Spleen (tissue), 7 donors: ENCODE measurements at regions not wholly inside any gene's neighbourhood (a gene's known extent, or its start where the extent isn't known, plus 50 kb on each side); places are given as distances from the start of the nearest gene placed in this dataset.

Source experiments
- POLR2A ChIP-seq, 3 donors: fragments of 450-650 bp; IDR thresholded peaks; one replicate each; pipeline ENCODE4 v1.5.1; 2017; ENCODE audit warnings: antibody characterized with exemption in 3 of 3, mild to moderate bottlenecking in 1 of 3
- TF ChIP-seq, protein P1 (sequence below), 11 experiments: fragments of 200-600 bp in 7 of 11; fragments of 450-650 bp in 4 of 11; sonication (generic) in 4 of 11; IDR thresholded peaks in 8 of 11; conservative IDR thresholded peaks in 3 of 11; 1 replicate in 7 of 11; 2 replicates in 4 of 11; pipeline versions ENCODE4 v1.4.0 to v1.8.0; 2016 to 2021; ENCODE audit warnings: antibody characterized with exemption in 11 of 11, inconsistent platforms in 4 of 11, mild to moderate bottlenecking in 1 of 11
- donor health status: DM: no; HTN: no; CAD: no; lungs with moderate emphysema.
- donor health status: DM: no; HTN: no; CAD: no.
- donor health status: DM: no; HTN: no; CAD: no.

DNA sequence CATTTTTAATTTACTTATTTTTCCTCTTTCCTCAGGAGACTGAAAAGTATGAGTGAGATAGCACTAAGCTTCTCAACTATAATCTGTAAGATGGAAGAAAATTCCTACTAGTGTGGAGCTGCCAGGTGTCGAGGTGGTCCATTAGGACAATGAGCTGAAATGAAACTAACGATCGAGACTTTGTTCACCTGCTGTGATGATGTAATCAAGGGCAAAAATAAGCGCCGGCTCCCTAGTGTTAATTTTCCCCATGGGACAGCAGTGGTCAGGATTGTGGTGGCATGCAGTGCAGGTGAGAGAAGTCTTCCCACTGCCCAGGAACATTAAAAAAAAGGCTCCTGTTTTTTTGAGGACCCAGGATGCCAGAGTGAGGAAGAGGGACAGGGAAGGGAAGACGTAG lies 859.1 kb upstream of the GCFC2 start:
- TF ChIP-seq POLR2A (IDR thresholded peaks at IDR 0.05), result no peak
- TF ChIP-seq, protein P1, sequence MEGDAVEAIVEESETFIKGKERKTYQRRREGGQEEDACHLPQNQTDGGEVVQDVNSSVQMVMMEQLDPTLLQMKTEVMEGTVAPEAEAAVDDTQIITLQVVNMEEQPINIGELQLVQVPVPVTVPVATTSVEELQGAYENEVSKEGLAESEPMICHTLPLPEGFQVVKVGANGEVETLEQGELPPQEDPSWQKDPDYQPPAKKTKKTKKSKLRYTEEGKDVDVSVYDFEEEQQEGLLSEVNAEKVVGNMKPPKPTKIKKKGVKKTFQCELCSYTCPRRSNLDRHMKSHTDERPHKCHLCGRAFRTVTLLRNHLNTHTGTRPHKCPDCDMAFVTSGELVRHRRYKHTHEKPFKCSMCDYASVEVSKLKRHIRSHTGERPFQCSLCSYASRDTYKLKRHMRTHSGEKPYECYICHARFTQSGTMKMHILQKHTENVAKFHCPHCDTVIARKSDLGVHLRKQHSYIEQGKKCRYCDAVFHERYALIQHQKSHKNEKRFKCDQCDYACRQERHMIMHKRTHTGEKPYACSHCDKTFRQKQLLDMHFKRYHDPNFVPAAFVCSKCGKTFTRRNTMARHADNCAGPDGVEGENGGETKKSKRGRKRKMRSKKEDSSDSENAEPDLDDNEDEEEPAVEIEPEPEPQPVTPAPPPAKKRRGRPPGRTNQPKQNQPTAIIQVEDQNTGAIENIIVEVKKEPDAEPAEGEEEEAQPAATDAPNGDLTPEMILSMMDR (IDR thresholded peaks at IDR 0.05 in 8 of 11, conservative IDR thresholded peaks at IDR 0.05 in 3 of 11), result no peak
